Ovary (tissue), 7 donors: ENCODE measurements at regions not wholly inside any gene's neighbourhood (a gene's known extent, or its start where the extent isn't known, plus 50 kb on each side); places are given as distances from the start of the nearest gene placed in this dataset.
"Not testable (repeated sequence)": the region's sequence is repeated elsewhere in the genome, so short reads cannot be mapped to it uniquely, and the experiment has no call there.

Experiments
- DNase-seq, 5 donors: peaks; one replicate each; pipeline ENCODE4 v3.0.0-alpha.2; 2019 to 2020
- H3K27ac ChIP-seq, 2 donors: fragments of 200-600 bp; one replicate each; pipeline versions ENCODE4 v1.5.1 to v1.8.0; 2019 to 2022
- H3K27me3 ChIP-seq: fragments of 200-600 bp; one replicate; pipeline ENCODE4 v1.8.0; 2022
- H3K36me3 ChIP-seq: fragments of 200-600 bp; sonication (generic); one replicate; pipeline ENCODE4 v1.5.1; 2019
- H3K4me1 ChIP-seq: one replicate; pipeline ENCODE4 v1.8.1; 2013; ENCODE audit warnings: mild to moderate bottlenecking, moderate library complexity; ENCODE audit not compliant: insufficient read depth
- H3K4me3 ChIP-seq: fragments of 200-600 bp; sonication (generic); one replicate; pipeline ENCODE4 v1.5.1; 2017
- H3K9me3 ChIP-seq, 2 donors: fragments of 200-600 bp in 1 of 2; sonication (generic) in 1 of 2; one replicate each; pipeline versions ENCODE4 v1.5.1 to v1.8.1; 2013 to 2019; ENCODE audit warnings: mild to moderate bottlenecking in 1 of 2, moderate library complexity in 1 of 2
- CTCF ChIP-seq, 3 donors: fragments of 450-650 bp in 2 of 3; fragments of 200-600 bp in 1 of 3; IDR thresholded peaks; one replicate each; pipeline versions ENCODE4 v1.5.1 to v1.8.0; 2016 to 2022; ENCODE audit warnings: antibody characterized with exemption in 3 of 3, mild to moderate bottlenecking in 1 of 3
- EP300 ChIP-seq: sonication (generic); formaldehyde crosslinking; IDR thresholded peaks from one replicate; pipeline ENCODE4 v1.6.1; 2017; ENCODE audit warnings: antibody characterized with exemption
- POLR2A ChIP-seq: fragments of 450-650 bp; IDR thresholded peaks from one replicate; pipeline ENCODE4 v1.6.1; 2017; ENCODE audit warnings: antibody characterized with exemption, mild to moderate bottlenecking, moderate library complexity
- WGBS, 3 donors: extraction: QIAGEN DNeasy Blood & Tissue Kit in 1 of 3; methylation state at CpG; one replicate each; pipeline versions ENCODE4 v1.1.5 to v1.1.7; 2013 to 2017; 5-methylcytosine and 5-hydroxymethylcytosine counted together
- intact Hi-C, 4 donors: fragments of 100-400 bp; cut with DNase I; formaldehyde crosslinking; loops; one replicate each; pipeline versions ENCODE4 v1.11.0 to v1.15.1; 2022 to 2023
- donor health status: DM: no; HTN: no; CAD: no; lungs with moderate emphysema.
- donor health status: DM: no; HTN: no; CAD: no.
- donor health status: Bipolar disorder and iron deficiency.
- donor health status: DM: no; HTN: no; CAD: no.
- donor health status: DM: yes; HTN: yes; CAD: no.

GRCh38 chr5:23742701-23743100 is 235.3 kb downstream of the PRDM9 start:
- Histone ChIP-seq H3K9me3 (no peaks in the 10 kb centered on the region), H3K4me1 (no peaks in the 10 kb centered on the region), H3K36me3 (no peaks in the 10 kb centered on the region), H3K27ac (no peak overlapping the region), H3K27me3 (no peaks in the 10 kb centered on the region), H3K4me3 (no peak overlapping the region)
- no peak for TF ChIP-seq POLR2A
- no peak for TF ChIP-seq CTCF (IDR thresholded peaks at IDR 0.05)
- no peak for TF ChIP-seq EP300
- intact Hi-C loops, result no loop called here
- no peak for DNase-seq

GRCh38 chr5:23755906-23756305 is 248.5 kb downstream of the PRDM9 start:
- Histone ChIP-seq H3K36me3 (no peaks in the 10 kb centered on the region), H3K27ac (no peak overlapping the region), H3K9me3 (no peaks in the 10 kb centered on the region), H3K27me3 (no peaks in the 10 kb centered on the region), H3K4me1 (no peaks in the 10 kb centered on the region), H3K4me3 (no peak overlapping the region)
- TF ChIP-seq POLR2A, result no peak
- TF ChIP-seq EP300, result no peak
- no peak for TF ChIP-seq CTCF (IDR thresholded peaks at IDR 0.05)
- DNase-seq, result no peak
- intact Hi-C loops, result no loop called here

GRCh38 chr5:23756779-23757178 is 249.4 kb downstream of the PRDM9 start:
- Histone ChIP-seq H3K27ac (no peak overlapping the region), H3K4me1 (no peaks in the 10 kb centered on the region), H3K36me3 (no peaks in the 10 kb centered on the region), H3K4me3 (no peak overlapping the region), H3K9me3 (no peaks in the 10 kb centered on the region), H3K27me3 (no peaks in the 10 kb centered on the region)
- 71 to 81% (median 77%) methylated on average over 3 of the region's 3 CpGs for WGBS, 3 donors
- intact Hi-C loops, result no loop called here
- TF ChIP-seq EP300 (no peak), CTCF (IDR thresholded peaks at IDR 0.05) (no peak), POLR2A (no peak)
- no peak for DNase-seq

- WGBS, 3 donors, result 62 to 88% (median 80%) methylated on average over 1 of the region's 1 CpG
- TF ChIP-seq EP300, result no peak
- TF ChIP-seq POLR2A, result no peak
- no peak for TF ChIP-seq CTCF (IDR thresholded peaks at IDR 0.05)
- DNase-seq, result no peak
- Histone ChIP-seq H3K4me3 (no peak overlapping the region), H3K27ac (no peak overlapping the region), H3K27me3 (no peaks in the 10 kb centered on the region), H3K4me1 (no peaks in the 10 kb centered on the region), H3K36me3 (no peaks in the 10 kb centered on the region), H3K9me3 (no peaks in the 10 kb centered on the region)
- intact Hi-C loops, result no loop called here
Observed at GRCh38 chr5:23763170-23763569, 255.8 kb downstream of the PRDM9 start.

GRCh38 chr5:23776684-23777083 is 269.3 kb downstream of the PRDM9 start:
- no peaks in the 10 kb centered on the region for H3K9me3 ChIP-seq
- TF ChIP-seq POLR2A (no peak), EP300 (no peak), CTCF (IDR thresholded peaks at IDR 0.05) (no peak)
- no peak overlapping the region for H3K4me3 ChIP-seq
- H3K4me1 ChIP-seq, result no peaks in the 10 kb centered on the region
- no peaks in the 10 kb centered on the region for H3K27me3 ChIP-seq
- intact Hi-C loops, result no loop called here
- DNase-seq, result no peak
- WGBS, 3 donors, result 29 to 60% (median 34%) methylated on average over 3 of the region's 3 CpGs
- H3K36me3 ChIP-seq, result no peaks in the 10 kb centered on the region
- H3K27ac ChIP-seq, result no peak overlapping the region

GRCh38 chr5:23800307-23800706 is 292.9 kb downstream of the PRDM9 start:
- 82 to 87% (median 84%) methylated on average over 4 of the region's 4 CpGs for WGBS, 3 donors
- intact Hi-C loops, H3K27ac ChIP-seq, H3K9me3 ChIP-seq, H3K27me3 ChIP-seq, DNase-seq, H3K4me1 ChIP-seq, H3K36me3 ChIP-seq, H3K4me3 ChIP-seq: not testable (repeated sequence)
